ENCODE measurements at regions not wholly inside any gene's neighbourhood (a gene's known extent, or its start where the extent isn't known, plus 50 kb on each side); places are given as distances from the start of the nearest gene placed in this dataset.

DNA sequence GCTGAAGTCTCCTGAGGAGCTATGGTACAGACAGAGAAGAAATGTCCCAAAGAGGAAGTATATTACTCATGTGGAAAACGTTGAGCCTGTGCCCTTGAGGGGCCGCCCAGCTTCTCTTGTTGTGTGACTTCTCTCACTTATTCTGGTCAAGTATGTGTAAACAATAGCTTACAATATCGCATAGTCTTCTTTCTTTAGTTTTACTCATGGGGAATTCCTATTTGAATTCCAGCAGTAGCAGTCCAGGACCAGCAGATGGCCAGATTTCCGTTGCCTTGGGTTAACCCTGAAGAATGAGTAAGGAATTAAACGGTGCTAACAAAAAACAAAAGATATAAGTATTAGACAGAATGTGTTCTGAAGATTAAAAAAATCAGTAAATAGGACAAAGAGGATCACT is 522.0 kb upstream of the GJE1 start:
- H3K27ac Mint-ChIP-seq, result no peak overlapping the region
- ATAC-seq (no peak), DNase-seq (ENCODE audit: low spot score in 2 of 2) (no peak)
- H3K9me3 Mint-ChIP-seq, result peaks cover 5 to 8% of the 10 kb centered on the region in 2 donors
- H3K36me3 Mint-ChIP-seq, result peaks cover 4 to 6% of the 10 kb centered on the region in 2 donors

DNA sequence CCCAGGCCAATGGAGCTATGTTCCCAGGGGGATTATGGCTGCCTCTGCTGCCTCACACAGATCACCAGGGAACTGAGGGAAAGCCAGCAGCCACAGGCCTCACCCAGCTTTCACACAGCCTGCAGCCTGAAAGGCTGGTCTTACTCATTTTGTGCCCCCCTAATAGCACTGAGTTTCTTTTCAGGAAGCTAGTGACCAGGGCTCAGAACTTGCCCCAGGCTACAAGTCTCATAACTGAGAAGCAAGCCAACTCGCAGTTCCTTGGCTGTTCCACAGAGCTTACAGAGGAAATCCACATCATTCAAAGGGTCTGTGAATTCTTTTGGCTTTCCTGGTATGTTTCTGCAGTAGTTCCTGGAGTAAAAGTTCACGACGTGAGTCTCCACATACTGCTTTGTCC is 524.8 kb upstream of the GJE1 start:
- ATAC-seq (no peak), DNase-seq (ENCODE audit: low spot score in 2 of 2) (no peak)
- Mint-ChIP-seq H3K36me3 (peaks cover 4 to 6% of the 10 kb centered on the region in 2 donors), H3K9me3 (peaks cover 5 to 8% of the 10 kb centered on the region in 2 donors), H3K27ac (no peak overlapping the region)

DNA sequence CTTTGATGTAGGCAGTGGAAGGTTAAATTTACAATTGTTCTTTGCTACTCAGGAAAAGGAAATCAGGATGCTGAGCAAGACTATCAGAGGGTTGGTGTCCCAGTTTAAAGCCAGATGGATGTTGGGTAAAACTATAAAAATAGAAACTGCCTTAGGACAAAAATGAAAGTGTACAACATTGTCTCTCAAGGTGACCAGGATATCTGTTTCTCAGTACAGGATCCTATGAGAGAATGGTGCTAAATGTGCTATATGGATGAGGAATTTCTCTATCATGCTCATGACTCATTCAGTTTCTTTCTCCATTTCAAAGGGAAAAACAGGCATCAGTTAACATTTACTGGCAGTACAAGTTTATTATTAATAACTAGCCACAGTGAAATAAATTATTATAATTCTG is 534.2 kb upstream of the GJE1 start:
- no peaks in the 10 kb centered on the region for H3K36me3 Mint-ChIP-seq

DNA sequence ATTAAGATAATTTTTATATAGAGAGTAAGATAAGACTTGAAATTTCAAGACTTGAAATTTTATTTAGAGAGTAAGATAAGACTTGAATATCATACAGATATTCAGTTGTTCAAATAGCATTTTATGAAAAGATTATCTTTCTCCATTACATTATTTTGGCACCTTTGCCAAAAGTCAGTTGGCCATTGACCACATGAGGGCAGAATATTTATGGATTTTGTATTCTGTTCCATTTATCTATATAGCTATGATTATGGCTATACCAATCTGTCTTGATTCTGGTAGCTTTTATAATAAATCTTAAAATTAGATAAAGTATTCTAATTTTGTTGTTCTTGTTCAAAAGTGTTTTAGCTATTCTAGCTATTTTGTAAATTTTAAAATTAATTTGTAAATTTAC is 537.9 kb upstream of the GJE1 start:
- ATAC-seq (no peak), DNase-seq (ENCODE audit: low spot score in 2 of 2) (no peak)
- Mint-ChIP-seq H3K36me3 (no peaks in the 10 kb centered on the region), H3K27ac (no peak overlapping the region), H3K9me3 (no peaks in the 10 kb centered on the region)

More for the DNA sequence above, 534.2 kb upstream of the GJE1 start:
- Mint-ChIP-seq H3K27ac (no peak overlapping the region), H3K9me3 (no peaks in the 10 kb centered on the region)
- DNase-seq (ENCODE audit: low spot score in 2 of 2) (no peak), ATAC-seq (no peak)

DNA sequence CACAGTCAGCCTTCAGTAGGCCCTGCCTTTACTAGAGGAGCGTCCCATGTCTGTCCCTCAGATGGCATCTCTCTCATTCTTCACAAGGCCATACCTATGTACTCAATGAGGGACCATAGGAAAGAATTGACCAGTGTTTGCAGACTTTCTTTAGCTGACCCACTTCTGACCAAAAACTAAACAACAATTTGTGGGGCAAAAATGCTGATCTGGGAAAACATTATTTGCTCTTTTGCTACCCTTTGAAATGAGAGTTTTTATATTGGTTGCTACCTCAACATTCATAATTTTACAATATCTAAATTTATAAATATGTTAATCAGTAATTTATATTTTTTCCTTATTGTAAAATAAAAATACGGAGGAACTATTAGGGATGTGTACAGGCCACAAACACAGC is 539.4 kb upstream of the GJE1 start:
- Mint-ChIP-seq H3K36me3 (no peaks in the 10 kb centered on the region), H3K9me3 (no peaks in the 10 kb centered on the region), H3K27ac (no peak overlapping the region)
- no peak for ATAC-seq
- no peak for DNase-seq (ENCODE audit: low spot score in 2 of 2)

DNA sequence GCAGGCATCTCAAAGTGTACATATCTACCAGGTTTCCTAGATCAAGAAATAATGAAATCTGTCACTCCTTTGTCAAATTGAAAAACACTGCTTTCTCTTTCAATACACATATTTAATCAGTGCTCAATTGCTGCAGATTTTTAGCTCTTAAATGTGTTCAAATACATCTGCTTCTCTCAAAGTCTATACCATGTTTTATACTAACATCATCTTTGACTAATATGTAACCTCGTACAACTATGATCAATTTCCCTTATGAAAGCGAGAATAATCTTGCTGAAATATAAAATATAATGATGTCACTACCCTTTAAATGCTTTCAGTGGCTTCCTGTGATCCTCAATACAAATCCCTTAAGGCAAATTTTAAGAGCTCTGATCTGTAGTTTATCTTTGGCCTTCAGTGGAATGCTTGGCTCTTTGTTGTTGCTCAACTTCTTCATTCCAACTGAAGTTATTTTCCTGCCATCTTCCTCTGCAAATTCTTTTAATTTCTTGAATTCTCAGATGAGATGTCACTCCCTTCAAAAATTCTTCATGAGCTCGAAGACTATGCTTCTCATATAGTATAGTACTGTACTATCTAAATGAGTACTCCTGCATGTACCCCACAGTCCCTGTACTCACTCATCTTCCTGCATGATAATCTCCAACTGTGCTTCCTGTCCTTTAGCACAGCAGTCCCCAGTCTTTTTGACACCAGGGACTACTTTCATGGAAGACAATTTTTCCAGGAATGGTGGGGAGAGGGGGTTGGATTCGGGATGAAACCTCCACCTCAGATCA is 545.1 kb upstream of the GJE1 start:
- ATAC-seq (peak in 1 of 2 donors; percentile 61), DNase-seq (ENCODE audit: low spot score in 2 of 2) (no peak)
- no peaks in the 10 kb centered on the region for H3K9me3 Mint-ChIP-seq
- no peak overlapping the region for H3K27ac Mint-ChIP-seq
- no peaks in the 10 kb centered on the region for H3K36me3 Mint-ChIP-seq

DNA sequence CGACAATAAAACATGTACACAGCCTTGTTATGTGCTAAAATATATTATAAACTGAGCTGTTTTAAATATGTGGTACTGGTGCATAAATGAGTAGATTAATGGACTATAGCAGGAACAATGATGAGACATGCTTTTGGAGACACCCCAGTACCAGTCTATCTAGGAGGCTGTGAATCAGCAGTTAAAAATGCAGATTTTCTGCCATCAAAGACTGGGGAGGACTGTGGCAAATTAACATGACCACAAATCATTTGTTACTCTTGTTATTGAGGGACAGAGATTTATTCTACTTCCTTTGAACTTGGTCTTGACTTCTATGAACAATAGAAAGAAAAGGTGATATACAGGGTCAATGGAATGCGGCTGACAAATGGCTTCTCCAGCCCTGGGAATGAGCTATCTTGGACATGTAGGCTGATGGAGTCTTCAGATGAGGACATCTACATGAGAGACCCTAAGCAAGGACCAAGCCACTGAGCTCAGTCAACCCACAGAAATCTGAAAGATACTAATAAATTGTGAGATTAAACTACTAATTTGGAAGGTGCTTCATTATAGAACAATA is 551.7 kb upstream of the GJE1 start:
- H3K27ac Mint-ChIP-seq, result no peak overlapping the region
- ATAC-seq (no peak), DNase-seq (ENCODE audit: low spot score in 2 of 2) (no peak)
- H3K36me3 Mint-ChIP-seq, result no peaks in the 10 kb centered on the region
- H3K9me3 Mint-ChIP-seq, result no peaks in the 10 kb centered on the region

DNA sequence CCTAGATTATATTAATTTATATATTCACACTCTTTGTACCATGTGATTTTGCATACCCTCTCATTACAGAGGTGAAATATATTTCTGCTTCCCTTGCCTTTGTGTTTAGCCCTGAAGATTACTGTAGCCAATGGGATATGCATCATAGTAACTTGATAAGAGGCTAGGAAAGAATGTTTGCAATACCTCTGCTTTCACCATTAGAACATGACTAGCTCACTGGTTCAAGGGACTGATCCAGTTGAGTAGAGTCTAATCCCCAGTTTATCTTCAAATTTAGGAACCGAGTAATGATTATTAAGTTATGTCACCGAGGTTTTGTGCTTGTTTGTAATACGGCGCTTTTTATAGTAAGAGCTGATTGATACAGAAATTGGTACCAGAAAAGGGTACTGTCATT is 552.6 kb upstream of the GJE1 start:
- Mint-ChIP-seq H3K27ac (no peak overlapping the region), H3K36me3 (no peaks in the 10 kb centered on the region), H3K9me3 (no peaks in the 10 kb centered on the region)
- DNase-seq (ENCODE audit: low spot score in 2 of 2), result no peak
- no peak for ATAC-seq

DNA sequence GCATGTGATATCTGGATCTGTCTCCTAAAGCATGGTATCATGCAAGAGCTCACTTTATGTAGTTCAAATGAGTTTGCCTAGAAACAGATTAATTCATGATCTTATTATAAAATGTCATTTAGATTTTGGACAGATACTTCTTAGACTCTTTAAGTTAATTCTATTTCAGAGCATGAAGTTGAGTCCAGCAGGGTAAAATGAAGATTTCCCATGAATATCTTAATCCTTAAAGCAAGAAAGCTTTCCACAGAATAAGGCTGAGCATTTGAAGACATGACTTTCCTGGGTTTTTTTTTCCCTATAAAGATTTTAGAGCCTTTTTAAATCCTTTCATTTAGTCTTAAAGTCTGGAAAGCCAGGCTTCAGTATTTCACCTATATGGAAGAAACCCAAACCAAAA is 556.0 kb upstream of the GJE1 start:
- ATAC-seq (no peak), DNase-seq (ENCODE audit: low spot score in 2 of 2) (no peak)
- Mint-ChIP-seq H3K9me3 (no peaks in the 10 kb centered on the region), H3K27ac (no peak overlapping the region), H3K36me3 (no peaks in the 10 kb centered on the region)

DNA sequence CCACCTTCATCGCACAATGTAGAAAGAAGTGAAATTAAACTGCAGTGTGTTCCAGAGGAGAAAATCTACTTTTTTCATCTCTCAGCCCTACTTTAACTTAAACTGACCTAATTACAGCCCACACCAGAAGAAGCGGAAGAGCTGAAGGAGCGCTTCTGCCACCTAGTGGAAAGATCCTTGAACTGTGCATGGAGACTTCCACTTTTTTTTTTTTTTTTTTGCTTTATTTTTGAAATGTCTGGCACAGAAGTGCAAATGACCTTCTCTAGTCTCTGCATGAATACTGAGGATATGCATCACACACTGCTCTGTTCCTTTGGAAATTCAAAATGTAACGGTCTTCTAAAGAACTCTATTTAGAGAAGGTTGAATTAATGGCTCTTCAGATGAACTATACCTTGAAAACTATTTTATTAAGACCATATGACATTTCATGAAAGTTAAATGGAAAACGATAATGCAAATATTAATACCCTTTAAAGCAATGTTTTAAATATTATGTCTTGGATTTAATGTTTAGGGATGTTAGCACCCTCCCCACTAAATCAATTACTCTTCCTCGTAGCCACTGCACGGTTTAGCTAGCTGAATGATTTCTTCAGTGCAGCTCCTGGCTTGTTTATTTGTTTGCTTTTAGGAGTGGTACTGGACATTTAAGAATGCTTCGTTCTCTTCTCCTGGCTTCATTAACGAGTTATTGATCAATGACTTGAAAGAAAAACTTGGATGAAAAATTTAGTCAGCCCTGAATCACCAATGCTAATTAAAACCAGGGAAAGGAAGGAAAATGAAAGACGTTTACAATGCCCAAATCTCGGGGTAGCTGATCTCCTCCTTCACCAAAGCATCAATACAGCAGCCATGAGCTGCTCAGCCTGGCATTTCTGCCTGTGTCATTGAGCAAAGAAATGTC is 569.6 kb upstream of the GJE1 start:
- Mint-ChIP-seq H3K36me3 (no peaks in the 10 kb centered on the region), H3K27ac (peak overlapping the region; percentile 60 to 81), H3K9me3 (no peaks in the 10 kb centered on the region)
- peak in 1 of 2 donors; percentile 51 for DNase-seq (ENCODE audit: low spot score in 2 of 2)
- peak; percentile 81 to 83 for ATAC-seq

DNA sequence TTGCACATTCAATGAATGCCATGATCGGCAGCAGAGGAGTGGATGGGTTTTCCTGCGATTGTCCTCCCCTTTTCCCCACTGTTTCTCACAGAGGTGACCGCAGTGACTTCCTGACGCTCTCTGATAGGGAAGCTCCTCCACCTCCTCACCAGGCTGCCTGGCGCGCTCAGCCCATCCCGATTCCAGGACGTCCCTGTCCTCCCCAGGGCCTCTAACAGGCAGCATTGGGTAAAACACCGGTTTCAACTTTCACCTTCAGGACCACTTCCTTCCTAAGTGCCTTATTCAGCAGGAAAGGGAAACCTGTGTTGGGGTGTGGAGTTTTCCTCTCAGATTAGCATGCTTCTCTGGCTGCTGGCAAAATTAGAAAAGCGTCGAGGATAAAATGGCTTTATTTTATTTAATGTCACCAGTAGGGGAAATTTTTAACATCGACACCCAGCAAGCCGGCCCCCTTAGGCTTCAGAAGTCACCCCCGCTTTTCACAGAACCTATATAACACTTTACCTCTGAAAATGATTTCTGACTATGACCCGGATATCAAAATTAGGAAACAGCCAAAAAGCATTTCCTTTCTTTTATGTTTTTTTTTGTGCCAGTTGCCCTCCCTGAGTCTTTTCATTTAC is 570.4 kb upstream of the GJE1 start:
- Mint-ChIP-seq H3K9me3 (no peaks in the 10 kb centered on the region), H3K36me3 (no peaks in the 10 kb centered on the region), H3K27ac (peak overlapping the region; percentile 60 to 81)
- peak in 1 of 2 donors; percentile 55 for DNase-seq (ENCODE audit: low spot score in 2 of 2)
- peak; percentile 45 to 50 for ATAC-seq

DNA sequence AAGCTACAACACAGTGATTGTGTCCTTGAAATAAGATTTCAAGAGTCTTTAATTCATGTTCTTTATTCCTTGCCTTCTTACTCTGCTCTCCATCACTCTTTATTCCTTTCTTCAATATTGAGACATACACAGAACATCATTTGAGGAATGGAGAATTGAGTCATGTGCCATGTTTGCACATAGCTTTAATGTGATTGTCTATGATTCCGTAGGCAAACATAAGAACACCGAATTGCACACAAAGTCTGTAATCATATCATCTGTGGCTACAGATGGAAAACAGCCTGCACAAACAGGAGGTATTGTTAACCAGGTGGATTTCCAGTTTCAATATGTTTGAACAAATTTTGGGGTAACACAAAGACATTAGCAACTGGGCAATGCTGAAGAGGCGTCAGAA is 571.6 kb upstream of the GJE1 start:
- no peaks in the 10 kb centered on the region for H3K36me3 Mint-ChIP-seq
- ATAC-seq, result no peak
- H3K9me3 Mint-ChIP-seq, result no peaks in the 10 kb centered on the region
- no peak for DNase-seq (ENCODE audit: low spot score in 2 of 2)
- no peak overlapping the region for H3K27ac Mint-ChIP-seq

DNA sequence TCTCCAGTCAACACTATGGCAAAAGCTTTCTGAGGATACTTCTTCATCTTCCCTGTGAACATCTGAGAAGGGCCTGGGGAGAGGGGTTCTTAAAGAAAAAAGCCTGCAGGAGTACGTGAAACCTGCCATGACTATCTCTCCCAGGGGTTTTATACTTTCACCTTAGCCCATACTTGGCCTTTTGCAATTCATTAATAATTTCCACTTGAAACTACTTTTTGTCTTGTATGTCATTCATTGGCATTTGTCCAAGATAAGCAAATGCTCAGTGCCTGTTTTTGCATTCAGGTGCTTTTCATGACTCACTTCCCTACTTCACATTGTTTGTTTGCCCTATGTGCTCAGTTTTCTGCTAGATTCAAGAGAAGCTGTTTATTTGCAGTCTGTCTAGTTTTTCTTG is 580.3 kb upstream of the GJE1 start:
- H3K9me3 Mint-ChIP-seq, result peaks cover 10 to 13% of the 10 kb centered on the region in 2 donors
- peaks cover 0 to 16% of the 10 kb centered on the region in 2 donors for H3K36me3 Mint-ChIP-seq
- peak in 1 of 2 donors; percentile 66 for ATAC-seq
- DNase-seq (ENCODE audit: low spot score in 2 of 2), result no peak
- no peak overlapping the region for H3K27ac Mint-ChIP-seq

DNA sequence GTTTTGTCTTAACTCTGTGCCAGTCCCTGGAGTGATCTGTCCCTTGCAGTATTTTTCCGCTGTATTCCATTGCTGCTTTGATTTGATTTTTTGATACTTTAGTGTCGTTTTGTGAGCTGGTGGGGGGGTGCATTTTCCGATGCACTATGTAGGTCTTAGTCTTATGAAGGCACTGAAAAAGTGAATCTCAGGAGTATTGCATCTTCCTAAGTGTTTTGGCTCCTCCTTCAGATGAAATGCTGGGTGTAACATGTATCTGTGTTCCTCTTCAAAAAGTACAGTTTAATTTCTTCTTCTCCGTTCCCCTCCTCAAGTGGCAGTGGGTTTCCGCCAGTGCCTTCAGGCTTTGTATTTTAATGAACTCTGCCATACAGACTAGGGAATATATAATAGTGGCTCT is 580.7 kb upstream of the GJE1 start:
- peaks cover 0 to 16% of the 10 kb centered on the region in 2 donors for H3K36me3 Mint-ChIP-seq
- DNase-seq (ENCODE audit: low spot score in 2 of 2), result no peak
- ATAC-seq, result no peak
- no peak overlapping the region for H3K27ac Mint-ChIP-seq
- H3K9me3 Mint-ChIP-seq, result peaks cover 10 to 13% of the 10 kb centered on the region in 2 donors

DNA sequence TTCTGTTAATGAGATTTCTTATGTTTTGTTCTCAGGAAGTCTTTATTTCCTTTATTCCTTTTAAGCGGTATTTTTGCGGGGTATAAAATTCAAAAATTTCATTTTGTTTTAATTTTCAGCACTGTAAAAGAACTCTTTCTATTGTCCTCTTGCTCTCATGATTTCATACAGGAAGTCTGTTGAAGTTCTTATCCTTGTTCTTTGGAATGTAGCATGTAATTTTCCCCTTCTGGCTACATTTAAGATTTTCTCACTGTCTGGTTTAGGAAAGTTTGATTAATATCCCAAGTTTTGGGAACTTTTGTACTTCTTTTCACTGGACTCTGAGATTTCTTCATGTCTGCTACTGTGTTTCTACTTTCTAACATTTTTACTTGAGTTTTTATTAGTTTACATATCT is 581.4 kb upstream of the GJE1 start:
- DNase-seq (ENCODE audit: low spot score in 2 of 2), result no peak
- ATAC-seq, result no peak
- Mint-ChIP-seq H3K36me3 (peaks cover 0 to 16% of the 10 kb centered on the region in 2 donors), H3K27ac (peak overlapping the region in 1 of 2 donors; percentile 78), H3K9me3 (peaks cover 10 to 13% of the 10 kb centered on the region in 2 donors)

DNA sequence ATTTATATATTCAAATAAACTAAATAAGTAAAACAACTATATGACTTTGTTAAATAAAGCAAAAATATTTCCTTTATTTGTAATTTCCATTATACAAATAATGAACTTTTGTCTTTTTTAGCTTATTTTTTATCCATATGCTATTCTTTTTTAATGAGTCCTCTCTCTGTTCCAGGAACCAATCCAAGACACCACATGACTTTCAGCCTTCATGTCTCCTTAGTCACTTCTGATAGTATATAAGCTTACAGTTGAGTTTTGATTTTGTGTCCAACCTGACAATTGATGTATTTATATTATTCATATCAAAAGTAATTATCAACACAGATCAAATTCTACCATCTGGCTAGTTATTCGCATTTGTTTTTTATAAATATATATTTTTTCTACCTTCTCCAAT is 582.3 kb upstream of the GJE1 start:
- Mint-ChIP-seq H3K36me3 (peaks cover 0 to 16% of the 10 kb centered on the region in 2 donors), H3K27ac (no peak overlapping the region), H3K9me3 (peaks cover 10 to 13% of the 10 kb centered on the region in 2 donors)
- DNase-seq (ENCODE audit: low spot score in 2 of 2) (no peak), ATAC-seq (no peak)

DNA sequence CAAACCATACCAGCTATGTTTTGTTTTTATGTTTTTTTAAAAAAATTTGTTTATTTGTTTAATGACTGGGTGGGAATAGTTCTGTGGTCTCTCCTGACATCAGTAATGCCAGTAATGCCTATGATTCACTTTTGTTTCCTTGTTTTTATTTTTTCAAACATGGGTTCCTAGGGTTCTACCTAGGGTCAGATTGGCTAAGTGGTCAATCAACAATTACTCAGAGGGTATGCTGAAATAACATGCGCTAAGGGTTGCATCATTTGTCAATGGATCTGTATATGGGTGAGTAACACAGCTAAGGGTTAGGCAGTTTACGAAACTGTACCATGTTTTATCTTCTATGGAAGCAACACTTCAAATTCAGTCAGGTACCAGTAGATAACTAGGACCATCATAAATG is 583.8 kb upstream of the GJE1 start:
- peak overlapping the region in 1 of 2 donors; percentile 18 for H3K27ac Mint-ChIP-seq
- H3K36me3 Mint-ChIP-seq, result peaks cover 0 to 16% of the 10 kb centered on the region in 2 donors
- no peak for ATAC-seq
- peaks cover 10 to 13% of the 10 kb centered on the region in 2 donors for H3K9me3 Mint-ChIP-seq
- DNase-seq (ENCODE audit: low spot score in 2 of 2), result no peak

Data from activated naive CD4-positive, alpha-beta T cell treated with anti-CD3 and anti-CD28 coated beads, Interleukin-2, amount 50 U/mL, for 72 hours (primary cell).